Endothelial cell of umbilical vein (primary cell): ENCODE measurements at regions not wholly inside any gene's neighbourhood (a gene's known extent, or its start where the extent isn't known, plus 50 kb on each side); places are given as distances from the start of the nearest gene placed in this dataset.

Experiments
- BruUV-seq: library from RNA; stranded (reverse); fragments of 400-500 nt; replicated peaks from 2 replicates; lab custom pipeline; 2021; lab: Mats Ljungman, UMichigan
- CTCF ChIA-PET: fragments of 300-600, 350-600 bp; sonication (Branson Sonifier 250); formaldehyde crosslinking; loops from one replicate; lab custom pipeline; 2021; ENCODE audit warnings: antibody characterized with exemption, inconsistent platforms; lab: Charles Lee
- POLR2A ChIA-PET: fragments of 300-600, 350-600 bp; sonication (Branson Sonifier 250); formaldehyde crosslinking; loops from one replicate; lab custom pipeline; 2021; ENCODE audit warnings: antibody characterized with exemption, inconsistent platforms; lab: Charles Lee
- DNase-seq: peaks from one replicate; pipeline ENCODE4 v3.0.0-alpha.2; 2011; ENCODE audit warnings: low read depth, low spot score
- FAIRE-seq: peaks from 2 replicates; lab custom pipeline; 2011; peaks lifted over from hg19 to GRCh38; lab: Jason Lieb, UNC
- H2AFZ ChIP-seq: 2 replicates; pipeline ENCODE4 v1.6.0; 2012; ENCODE audit warnings: low read depth, low read length, control low read depth, inconsistent platforms
- H3K27ac ChIP-seq: 2 replicates; pipeline ENCODE4 v1.5.1; 2011; ENCODE audit warnings: low read depth, mild to moderate bottlenecking, control low read depth, low read length, moderate library complexity; ENCODE audit not compliant: insufficient read depth
- H3K27me3 ChIP-seq, 2 experiments: 2 replicates each; pipeline versions ENCODE4 v1.6.0 to v1.6.1; 2011; ENCODE audit warnings: low read length in 2 of 2, mixed read lengths in 1 of 2; ENCODE audit not compliant: control insufficient read depth in 2 of 2, insufficient read depth in 2 of 2
- H3K36me3 ChIP-seq, 2 experiments: 2 replicates in 1 of 2; 3 replicates in 1 of 2; pipeline ENCODE4 v1.5.1; 2011; ENCODE audit warnings: low read length in 2 of 2, mild to moderate bottlenecking in 1 of 2, moderate library complexity in 1 of 2; ENCODE audit not compliant: control insufficient read depth in 2 of 2, insufficient read depth in 2 of 2; ENCODE audit errors: extremely low read depth in 1 of 2
- H3K4me1 ChIP-seq: 3 replicates; pipeline ENCODE4 v1.5.1; 2011; ENCODE audit warnings: mild to moderate bottlenecking, low read length; ENCODE audit not compliant: control insufficient read depth, insufficient read depth; ENCODE audit errors: extremely low read depth
- H3K4me2 ChIP-seq: 2 replicates; pipeline ENCODE4 v1.6.1; 2011; ENCODE audit warnings: low read length, control low read depth, mixed read lengths; ENCODE audit not compliant: insufficient read depth
- H3K4me3 ChIP-seq, 3 experiments: fragments of 200-600 bp in 1 of 3; sonication (generic), shearing (Covaris generic) in 1 of 3; replicated peaks in 1 of 3; 2 replicates each; pipeline ENCODE4 v1.5.1; 2011 to 2016; ENCODE audit warnings: control low read depth in 3 of 3, low read length in 3 of 3, mild to moderate bottlenecking in 2 of 3, inconsistent platforms in 1 of 3, low read depth in 1 of 3, moderate library complexity in 1 of 3; ENCODE audit not compliant: insufficient read depth in 1 of 3
- H3K79me2 ChIP-seq: 2 replicates; pipeline ENCODE4 v1.6.0; 2012; ENCODE audit warnings: low read length, inconsistent platforms; ENCODE audit not compliant: control insufficient read depth, insufficient read depth
- H3K9ac ChIP-seq: replicated peaks from 2 replicates; pipeline ENCODE3; 2011; ENCODE audit warnings: low read length, control low read depth; ENCODE audit not compliant: insufficient read depth; ENCODE audit errors: extremely low read depth
- H3K9me1 ChIP-seq: replicated peaks from 3 replicates; pipeline ENCODE4 v1.6.0; 2011; ENCODE audit warnings: mild to moderate bottlenecking, low read length; ENCODE audit not compliant: control insufficient read depth, insufficient read depth; ENCODE audit errors: extremely low read depth
- H3K9me3 ChIP-seq: replicated peaks from 2 replicates; pipeline ENCODE4 v1.5.1; 2012; ENCODE audit warnings: low read length, inconsistent platforms; ENCODE audit not compliant: control insufficient read depth, insufficient read depth
- H4K20me1 ChIP-seq: replicated peaks from 2 replicates; pipeline ENCODE3; 2011; ENCODE audit warnings: mild to moderate bottlenecking, low read length; ENCODE audit not compliant: control insufficient read depth, insufficient read depth; ENCODE audit errors: extremely low read depth
- CTCF ChIP-seq, 2 donors: IDR thresholded peaks; 1 replicate in 1 of 2; 2 replicates in 1 of 2; pipeline ENCODE4 v1.5.1; 2011; ENCODE audit warnings: low read length in 2 of 2, mild to moderate bottlenecking in 2 of 2, moderate library complexity in 2 of 2, control low read depth in 1 of 2, inconsistent platforms in 1 of 2, low read depth in 1 of 2; ENCODE audit not compliant: insufficient read depth in 1 of 2; ENCODE audit errors: extremely low read depth in 1 of 2
- GATA2 ChIP-seq: IDR thresholded peaks from 2 replicates; pipeline ENCODE4 v1.7.0; 2011; ENCODE audit warnings: low read depth, mild to moderate bottlenecking, moderate library complexity, mixed read lengths, low read length; ENCODE audit not compliant: insufficient read length, insufficient read depth
- JUN ChIP-seq: IDR thresholded peaks from 2 replicates; pipeline ENCODE4 v1.6.1; 2011; ENCODE audit warnings: borderline replicate concordance, low read depth; ENCODE audit not compliant: insufficient read length, insufficient read depth
- MAX ChIP-seq: IDR thresholded peaks from 2 replicates; pipeline ENCODE4 v1.6.1; 2011; ENCODE audit not compliant: insufficient read depth, insufficient read length
- MYC ChIP-seq: IDR thresholded peaks from one replicate; pipeline ENCODE4 v1.6.1; 2011; ENCODE audit warnings: mild to moderate bottlenecking, low read depth, low read length
- POLR2A ChIP-seq: IDR thresholded peaks from 2 replicates; pipeline ENCODE4 v1.6.1; 2012; ENCODE audit warnings: low read depth, mild to moderate bottlenecking, control low read depth, low read length
- POLR2AphosphoS5 ChIP-seq: IDR thresholded peaks from 2 replicates; pipeline ENCODE4 v1.6.1; 2012; ENCODE audit warnings: low read depth, mild to moderate bottlenecking, control low read depth, low read length, moderate library complexity; ENCODE audit not compliant: insufficient read depth
- dilution Hi-C: fragments of 300-500 bp; cut with MboI; formaldehyde crosslinking; loops from one replicate; pipeline ENCODE4 v1.15.0; 2019; ENCODE audit warnings: low sequenced_read_pairs; ENCODE audit not compliant: extremely low pct_ligation_motif_present
- intact Hi-C: fragments of 100-400 bp; cut with micrococcal nuclease; formaldehyde crosslinking; loops from one replicate; pipeline ENCODE4 v1.10.0; 2022

- H3K27me3 ChIP-seq = no peaks in the 10 kb centered on the region
- no peak overlapping the region for H3K9ac ChIP-seq
- dilution Hi-C loops = no loop called here
- POLR2A ChIA-PET = no interaction called here
- no peaks in the 10 kb centered on the region for H4K20me1 ChIP-seq
- CTCF ChIA-PET = no interaction called here
- no peak overlapping the region for H2AFZ ChIP-seq
- no peak overlapping the region for H3K4me2 ChIP-seq
- TF ChIP-seq GATA2 (no peak), POLR2A (no peak), POLR2AphosphoS5 (no peak)
- DNase-seq (no peak), FAIRE-seq (no peak)
- H3K36me3 ChIP-seq = no peaks in the 10 kb centered on the region
- intact Hi-C loops = no loop called here
- no peaks in the 10 kb centered on the region for H3K4me1 ChIP-seq
- no peaks in the 10 kb centered on the region for H3K79me2 ChIP-seq
- H3K4me3 ChIP-seq = no peak overlapping the region
- H3K9me1 ChIP-seq = no peaks in the 10 kb centered on the region
- BruUV-seq = no TSS peak
- H3K27ac ChIP-seq = no peak overlapping the region
- no peaks in the 10 kb centered on the region for H3K9me3 ChIP-seq
Observed at GRCh38 chr5:173699966-173700365, 83.5 kb upstream of the BOD1 start.

GRCh38 chr5:173703466-173703865 is 87.0 kb upstream of the BOD1 start:
- Histone ChIP-seq H3K4me2 (no peak overlapping the region), H3K4me3 (no peak overlapping the region), H2AFZ (no peak overlapping the region), H3K79me2 (no peaks in the 10 kb centered on the region), H3K27me3 (no peaks in the 10 kb centered on the region), H4K20me1 (no peaks in the 10 kb centered on the region), H3K9me3 (no peaks in the 10 kb centered on the region), H3K9me1 (no peaks in the 10 kb centered on the region), H3K9ac (no peak overlapping the region), H3K36me3 (no peaks in the 10 kb centered on the region), H3K27ac (no peak overlapping the region), H3K4me1 (no peaks in the 10 kb centered on the region)
- ChIA-PET POLR2A (no interaction called here), CTCF (no interaction called here)
- no TSS peak for BruUV-seq
- dilution Hi-C loops (no loop called here), intact Hi-C loops (no loop called here)
- TF ChIP-seq CTCF (IDR thresholded peaks at IDR 0.05; ENCODE audit: extremely low read depth in 1 of 2, insufficient read depth in 1 of 2, low read depth in 1 of 2, low read length in 2 of 2) = no peak
- TF ChIP-seq MYC = no peak
- TF ChIP-seq MAX = no peak
- TF ChIP-seq JUN = no peak
- TF ChIP-seq GATA2 = no peak
- DNase-seq = no peak
- FAIRE-seq = no peak
